ENCODE measurements at regions not wholly inside any gene's neighbourhood (a gene's known extent, or its start where the extent isn't known, plus 50 kb on each side); places are given as distances from the start of the nearest gene placed in this dataset.

DNA sequence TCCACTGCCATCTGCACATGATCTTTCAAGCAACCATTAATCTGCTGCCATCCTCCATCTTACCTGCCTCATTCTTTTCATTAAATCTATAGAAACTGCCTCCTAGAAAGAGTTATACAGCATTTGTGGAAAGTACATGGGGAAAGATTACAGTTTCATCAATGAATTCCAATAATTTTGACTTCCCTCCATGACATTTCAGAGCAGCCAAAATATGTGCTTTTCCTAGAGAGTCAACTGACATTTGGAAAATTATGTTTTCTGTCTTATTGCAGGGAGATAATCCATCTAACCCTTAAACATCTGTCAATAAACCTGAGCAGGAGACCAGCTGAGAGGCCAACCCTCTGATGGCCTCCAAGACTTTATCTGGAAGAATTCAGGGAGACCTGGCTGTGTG is 147.0 kb upstream of the CDH5 start:
- H3K27ac Mint-ChIP-seq = no peak overlapping the region
- H3K36me3 Mint-ChIP-seq (ENCODE audit: low read depth) = no peaks in the 10 kb centered on the region
- no peak overlapping the region for H3K4me3 Mint-ChIP-seq
- ATAC-seq (no peak), DNase-seq (no peak)
- H3K27me3 Mint-ChIP-seq = peaks cover 45% of the 10 kb centered on the region
- H3K4me1 Mint-ChIP-seq = no peaks in the 10 kb centered on the region
- H3K9me3 ChIP-seq (ENCODE audit: control insufficient read depth, low read length, poor library complexity, severe bottlenecking) = no peaks in the 10 kb centered on the region

GRCh38 chr16:66212428-66212827 is 154.1 kb upstream of the CDH5 start:
- H3K4me1 Mint-ChIP-seq = no peaks in the 10 kb centered on the region
- peaks cover 50% of the 10 kb centered on the region for H3K27me3 Mint-ChIP-seq
- no peaks in the 10 kb centered on the region for H3K9me3 ChIP-seq (ENCODE audit: control insufficient read depth, low read length, poor library complexity, severe bottlenecking)
- DNase-seq (no peak), ATAC-seq (no peak)
- no peak overlapping the region for H3K4me3 Mint-ChIP-seq
- no peak overlapping the region for H3K27ac Mint-ChIP-seq
- H3K36me3 Mint-ChIP-seq (ENCODE audit: low read depth) = no peaks in the 10 kb centered on the region

GRCh38 chr16:66211651-66212050 is 154.8 kb upstream of the CDH5 start:
- Mint-ChIP-seq H3K36me3 (ENCODE audit: low read depth) (no peaks in the 10 kb centered on the region), H3K4me1 (no peaks in the 10 kb centered on the region), H3K4me3 (no peak overlapping the region), H3K27me3 (peaks cover 57% of the 10 kb centered on the region), H3K27ac (no peak overlapping the region)
- H3K9me3 ChIP-seq (ENCODE audit: control insufficient read depth, low read length, poor library complexity, severe bottlenecking) = no peaks in the 10 kb centered on the region
- no peak for ATAC-seq
- DNase-seq = no peak

DNA sequence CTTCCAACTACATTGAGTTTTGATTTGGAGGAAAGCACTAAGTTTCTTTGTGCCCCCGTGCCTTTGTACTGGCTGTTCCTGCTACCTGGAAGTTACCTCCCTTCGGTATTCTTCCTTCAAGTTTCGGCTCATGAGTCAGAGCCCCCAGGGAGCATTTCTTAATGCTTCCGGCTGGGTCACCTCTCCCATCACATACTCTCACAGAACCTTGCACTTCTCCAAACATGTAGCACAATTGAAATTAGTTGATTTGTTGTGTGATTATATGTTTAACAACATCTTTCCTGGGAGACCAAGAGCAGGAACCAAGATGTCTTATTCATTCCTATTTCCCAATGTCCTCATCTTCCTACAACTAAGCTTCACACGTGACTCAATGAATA is 158.6 kb upstream of the CDH5 start:
- no peak for ATAC-seq
- Mint-ChIP-seq H3K27ac (no peak overlapping the region), H3K27me3 (peaks cover 75% of the 10 kb centered on the region), H3K4me3 (no peak overlapping the region), H3K4me1 (no peaks in the 10 kb centered on the region), H3K36me3 (ENCODE audit: low read depth) (no peaks in the 10 kb centered on the region)
- no peak for DNase-seq
- H3K9me3 ChIP-seq (ENCODE audit: control insufficient read depth, low read length, poor library complexity, severe bottlenecking) = no peaks in the 10 kb centered on the region

GRCh38 chr16:66207139-66207882 is 159.2 kb upstream of the CDH5 start:
- H3K36me3 Mint-ChIP-seq (ENCODE audit: low read depth) = no peaks in the 10 kb centered on the region

GRCh38 chr16:66206363-66206762 is 160.1 kb upstream of the CDH5 start:
- no peaks in the 10 kb centered on the region for H3K9me3 ChIP-seq (ENCODE audit: control insufficient read depth, low read length, poor library complexity, severe bottlenecking)
- H3K4me3 Mint-ChIP-seq = no peak overlapping the region
- no peaks in the 10 kb centered on the region for H3K36me3 Mint-ChIP-seq (ENCODE audit: low read depth)
- H3K27ac Mint-ChIP-seq = no peak overlapping the region
- no peak for ATAC-seq
- DNase-seq = no peak
- peaks cover 70% of the 10 kb centered on the region for H3K27me3 Mint-ChIP-seq
- H3K4me1 Mint-ChIP-seq = no peaks in the 10 kb centered on the region

More at GRCh38 chr16:66207139-66207882, 159.2 kb upstream of the CDH5 start:
- ATAC-seq (no peak), DNase-seq (no peak)
- no peaks in the 10 kb centered on the region for H3K4me1 Mint-ChIP-seq
- peaks cover 73% of the 10 kb centered on the region for H3K27me3 Mint-ChIP-seq
- no peak overlapping the region for H3K27ac Mint-ChIP-seq
- no peaks in the 10 kb centered on the region for H3K9me3 ChIP-seq (ENCODE audit: control insufficient read depth, low read length, poor library complexity, severe bottlenecking)
- H3K4me3 Mint-ChIP-seq = no peak overlapping the region

- no peak for ATAC-seq
- H3K4me3 Mint-ChIP-seq = no peak overlapping the region
- H3K27ac Mint-ChIP-seq = no peak overlapping the region
- H3K27me3 Mint-ChIP-seq = peaks cover 64% of the 10 kb centered on the region
- no peaks in the 10 kb centered on the region for H3K9me3 ChIP-seq (ENCODE audit: control insufficient read depth, low read length, poor library complexity, severe bottlenecking)
- no peaks in the 10 kb centered on the region for H3K4me1 Mint-ChIP-seq
- no peak for DNase-seq
- H3K36me3 Mint-ChIP-seq (ENCODE audit: low read depth) = no peaks in the 10 kb centered on the region
These were observed 160.9 kb upstream of the CDH5 start for GRCh38 chr16:66205287-66206231.

- peaks cover 64% of the 10 kb centered on the region for H3K27me3 Mint-ChIP-seq
- ATAC-seq (no peak), DNase-seq (no peak)
- no peak overlapping the region for H3K4me3 Mint-ChIP-seq
- no peaks in the 10 kb centered on the region for H3K4me1 Mint-ChIP-seq
- H3K9me3 ChIP-seq (ENCODE audit: control insufficient read depth, low read length, poor library complexity, severe bottlenecking) = no peaks in the 10 kb centered on the region
- no peak overlapping the region for H3K27ac Mint-ChIP-seq
- H3K36me3 Mint-ChIP-seq (ENCODE audit: low read depth) = no peaks in the 10 kb centered on the region
These were observed 161.7 kb upstream of the CDH5 start for GRCh38 chr16:66204756-66205155.

DNA sequence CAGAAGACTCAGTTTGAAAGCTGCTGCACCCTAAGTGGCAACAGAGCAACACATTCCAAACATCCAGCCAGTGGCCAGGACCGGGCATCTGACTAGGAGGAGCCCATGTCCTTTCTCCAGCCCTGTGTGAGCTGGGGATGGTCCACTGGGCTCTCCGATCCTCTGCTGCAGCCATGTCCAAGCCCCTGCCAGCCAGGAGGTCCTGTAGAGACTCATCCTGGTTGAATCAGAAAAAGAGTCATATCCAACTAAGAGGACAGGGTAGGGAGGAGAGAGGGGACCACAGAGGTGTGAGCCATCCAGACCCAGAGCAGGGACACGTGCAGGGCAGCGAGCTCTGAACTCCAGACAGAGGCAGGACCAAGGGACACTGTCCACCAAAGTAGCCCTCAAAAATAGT is 163.0 kb upstream of the CDH5 start:
- no peak for ATAC-seq
- Mint-ChIP-seq H3K36me3 (ENCODE audit: low read depth) (no peaks in the 10 kb centered on the region), H3K4me3 (no peak overlapping the region), H3K4me1 (no peaks in the 10 kb centered on the region), H3K27ac (no peak overlapping the region), H3K27me3 (peaks cover 59% of the 10 kb centered on the region)
- DNase-seq = no peak
- H3K9me3 ChIP-seq (ENCODE audit: control insufficient read depth, low read length, poor library complexity, severe bottlenecking) = no peaks in the 10 kb centered on the region

DNA sequence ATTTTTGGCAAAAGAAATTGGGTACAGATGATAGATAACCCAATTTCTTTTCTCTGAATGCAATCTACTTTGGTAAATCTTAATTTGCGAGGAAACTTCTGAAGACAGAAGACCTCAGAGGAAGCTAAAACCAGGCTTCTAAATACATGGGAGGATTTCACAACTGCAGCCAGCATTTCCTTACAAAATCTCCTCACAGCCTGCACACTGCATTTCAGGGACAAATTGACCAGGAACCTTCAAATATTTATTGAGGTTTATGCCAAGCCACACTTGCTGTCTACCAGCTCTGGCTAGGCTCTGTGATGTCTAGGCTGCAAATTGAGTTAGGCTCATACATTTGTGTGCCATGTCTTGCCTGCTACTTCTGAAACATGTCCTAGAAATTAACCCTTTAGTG is 167.3 kb upstream of the CDH5 start:
- Mint-ChIP-seq H3K27me3 (peaks cover 43% of the 10 kb centered on the region), H3K4me3 (no peak overlapping the region), H3K36me3 (ENCODE audit: low read depth) (no peaks in the 10 kb centered on the region), H3K27ac (no peak overlapping the region), H3K4me1 (no peaks in the 10 kb centered on the region)
- ATAC-seq = no peak
- no peak for DNase-seq
- H3K9me3 ChIP-seq (ENCODE audit: control insufficient read depth, low read length, poor library complexity, severe bottlenecking) = no peaks in the 10 kb centered on the region

GRCh38 chr16:66198641-66199040 is 167.8 kb upstream of the CDH5 start:
- no peaks in the 10 kb centered on the region for H3K9me3 ChIP-seq (ENCODE audit: control insufficient read depth, low read length, poor library complexity, severe bottlenecking)
- no peaks in the 10 kb centered on the region for H3K4me1 Mint-ChIP-seq
- no peak overlapping the region for H3K27ac Mint-ChIP-seq
- ATAC-seq = no peak
- peaks cover 43% of the 10 kb centered on the region for H3K27me3 Mint-ChIP-seq
- no peak for DNase-seq
- H3K4me3 Mint-ChIP-seq = no peak overlapping the region
- no peaks in the 10 kb centered on the region for H3K36me3 Mint-ChIP-seq (ENCODE audit: low read depth)

DNA sequence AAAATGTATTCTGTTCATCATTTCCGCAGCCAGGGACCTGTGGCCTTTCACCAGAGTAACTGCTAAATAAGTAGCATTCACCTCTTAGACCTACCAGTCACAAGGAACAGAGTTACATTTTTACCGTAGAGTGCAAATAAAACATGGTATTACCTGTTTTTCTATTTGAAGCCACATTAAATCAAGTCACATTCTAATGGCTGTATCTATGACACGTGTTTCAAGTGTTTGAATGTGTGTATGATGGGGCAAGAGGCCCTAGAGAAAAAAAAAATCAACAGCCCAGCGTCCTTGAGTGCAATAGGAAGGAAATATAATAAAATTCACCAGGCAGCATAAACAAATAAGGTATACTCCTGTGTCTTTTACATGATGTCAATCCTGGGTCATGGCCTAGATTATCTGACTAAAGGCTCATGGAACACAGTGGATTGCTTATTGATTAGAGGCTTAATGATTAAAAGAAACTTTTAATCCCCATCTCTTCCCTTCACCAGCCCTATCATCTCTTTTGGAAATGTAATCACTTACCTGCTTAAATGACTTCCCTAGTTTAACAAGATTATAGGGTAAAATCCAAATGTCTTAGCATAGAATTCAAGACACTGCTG is 168.7 kb upstream of the CDH5 start:
- H3K4me3 Mint-ChIP-seq = no peak overlapping the region
- no peak for ATAC-seq
- H3K9me3 ChIP-seq (ENCODE audit: control insufficient read depth, low read length, poor library complexity, severe bottlenecking) = no peaks in the 10 kb centered on the region
- H3K4me1 Mint-ChIP-seq = no peaks in the 10 kb centered on the region
- peaks cover 35% of the 10 kb centered on the region for H3K27me3 Mint-ChIP-seq
- H3K36me3 Mint-ChIP-seq (ENCODE audit: low read depth) = no peaks in the 10 kb centered on the region
- no peak overlapping the region for H3K27ac Mint-ChIP-seq
- no peak for DNase-seq

DNA sequence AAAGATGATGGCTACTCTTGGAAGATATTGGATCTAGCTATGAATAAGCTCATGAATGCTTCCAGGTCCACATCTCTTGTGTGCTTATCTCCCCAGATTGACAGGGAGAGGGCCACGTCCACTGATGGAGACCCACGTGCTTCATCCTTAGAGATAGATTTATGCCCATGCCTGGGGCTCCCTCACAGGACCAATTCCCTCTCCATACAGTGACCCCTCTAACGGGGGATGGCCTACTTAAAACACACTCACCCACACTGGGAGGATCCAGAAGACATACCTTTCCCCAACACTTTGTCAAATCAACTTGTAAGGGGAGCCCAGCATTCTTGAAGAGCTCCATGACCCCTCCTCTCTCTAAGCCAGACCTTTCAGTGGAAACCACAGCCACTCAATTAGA is 169.7 kb upstream of the CDH5 start:
- H3K36me3 Mint-ChIP-seq (ENCODE audit: low read depth) = peaks cover 2% of the 10 kb centered on the region
- H3K27me3 Mint-ChIP-seq = peaks cover 30% of the 10 kb centered on the region
- H3K4me1 Mint-ChIP-seq = no peaks in the 10 kb centered on the region
- DNase-seq (no peak), ATAC-seq (no peak)
- no peak overlapping the region for H3K27ac Mint-ChIP-seq
- H3K4me3 Mint-ChIP-seq = no peak overlapping the region
- no peaks in the 10 kb centered on the region for H3K9me3 ChIP-seq (ENCODE audit: control insufficient read depth, low read length, poor library complexity, severe bottlenecking)
